ENCODE measurements at regions not wholly inside any gene's neighbourhood (a gene's known extent, or its start where the extent isn't known, plus 50 kb on each side); places are given as distances from the start of the nearest gene placed in this dataset.

DNA sequence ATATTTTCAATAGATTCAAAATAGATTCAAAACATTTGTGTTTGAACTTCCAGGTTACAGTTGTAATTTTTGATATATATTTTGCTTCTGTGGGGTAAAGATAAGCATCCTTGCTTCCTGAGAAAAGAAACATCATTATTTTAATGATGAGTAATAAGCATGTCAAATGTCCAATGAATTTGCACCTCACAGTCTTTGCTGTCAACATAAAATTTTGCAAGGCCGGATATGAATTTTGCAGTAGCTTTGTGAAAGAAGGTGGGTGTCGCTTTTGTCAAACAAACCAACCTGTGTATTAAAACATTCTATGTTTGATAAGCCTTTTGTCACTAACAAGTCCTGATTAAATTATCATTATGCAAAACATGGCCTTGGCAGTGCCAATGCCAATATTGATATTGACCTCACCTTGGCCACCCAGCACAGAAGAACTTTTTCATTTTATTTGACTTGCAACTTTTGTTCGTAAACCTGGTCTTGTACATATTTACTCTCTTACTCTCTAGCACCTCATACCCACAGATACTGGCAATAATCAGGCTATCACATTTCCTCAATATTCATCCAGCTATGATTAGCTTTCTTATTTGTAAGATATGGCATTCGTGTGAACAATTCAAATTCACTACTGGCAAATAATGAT lies 645.0 kb upstream of the KLF4 start:
- H3K36me3 ChIP-seq: no peaks in the 10 kb centered on the region
- no peaks in the 10 kb centered on the region for H3K9me3 ChIP-seq
- H3K4me3 ChIP-seq: no peak overlapping the region
- H3K27me3 ChIP-seq: no peaks in the 10 kb centered on the region
- H3K9ac ChIP-seq (ENCODE audit: low read depth in 2 of 2, low read length in 2 of 2): no peak overlapping the region
- no peaks in the 10 kb centered on the region for H3K4me1 ChIP-seq
- no peak for TF ChIP-seq CTCF (IDR thresholded peaks at IDR 0.05)
- intact Hi-C loops (cut with DNase I): no loop called here
- DNase-seq: no peak
- H3K27ac ChIP-seq: no peak overlapping the region

DNA sequence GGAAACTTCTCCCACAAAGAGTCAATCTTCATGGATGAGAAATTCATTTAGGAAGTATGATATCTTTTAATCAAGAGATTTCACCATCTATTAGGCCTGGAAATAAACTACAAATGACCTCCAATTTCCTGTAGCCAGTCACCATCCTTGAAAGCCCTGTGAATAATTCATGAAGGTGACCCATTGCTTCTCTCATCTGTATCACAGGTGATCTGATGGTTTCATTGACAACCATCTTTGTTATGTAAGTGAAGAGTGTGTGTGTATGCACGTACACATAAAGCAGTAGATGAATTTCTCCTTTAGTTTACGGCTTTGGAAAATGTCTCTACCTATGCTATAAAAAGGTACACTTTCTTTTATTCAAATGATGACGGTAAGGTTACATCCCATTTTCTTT lies 644.1 kb upstream of the KLF4 start:
- no peak for TF ChIP-seq CTCF (IDR thresholded peaks at IDR 0.05)

DNA sequence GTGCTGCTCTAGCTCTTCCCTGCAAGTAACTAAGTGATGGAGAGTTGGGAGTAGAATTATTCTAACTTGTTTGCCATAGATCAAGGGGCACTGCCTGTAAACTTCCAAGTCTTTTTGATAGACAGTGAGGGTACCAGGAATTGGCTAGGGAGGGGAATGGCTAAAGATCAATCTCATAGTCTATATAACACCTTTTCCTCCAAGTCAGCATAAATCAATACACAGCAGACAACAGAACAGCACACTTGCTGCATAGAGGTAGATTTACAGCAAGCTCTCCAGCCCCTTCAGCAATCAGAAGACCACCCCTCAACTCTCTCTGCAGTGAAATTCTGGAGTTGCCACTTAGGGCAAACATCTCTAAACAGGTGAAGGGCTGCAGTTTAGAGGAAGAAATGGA lies 643.5 kb upstream of the KLF4 start:
- Histone ChIP-seq H3K27me3 (no peaks in the 10 kb centered on the region), H3K4me3 (no peak overlapping the region), H3K9ac (ENCODE audit: low read depth in 2 of 2, low read length in 2 of 2) (no peak overlapping the region), H3K27ac (no peak overlapping the region), H3K4me1 (no peaks in the 10 kb centered on the region), H3K36me3 (no peaks in the 10 kb centered on the region), H3K9me3 (no peaks in the 10 kb centered on the region)
- TF ChIP-seq CTCF (IDR thresholded peaks at IDR 0.05): no peak
- intact Hi-C loops (cut with DNase I): no loop called here
- no peak for DNase-seq

More for the DNA sequence above, 644.1 kb upstream of the KLF4 start:
- Histone ChIP-seq H3K9ac (ENCODE audit: low read depth in 2 of 2, low read length in 2 of 2) (no peak overlapping the region), H3K9me3 (no peaks in the 10 kb centered on the region), H3K27ac (no peak overlapping the region), H3K36me3 (no peaks in the 10 kb centered on the region), H3K4me3 (no peak overlapping the region), H3K27me3 (no peaks in the 10 kb centered on the region), H3K4me1 (no peaks in the 10 kb centered on the region)
- intact Hi-C loops (cut with DNase I): no loop called here
- DNase-seq: no peak

GRCh38 chr9:108130905-108131304 lies 641.3 kb upstream of the KLF4 start:
- intact Hi-C loops (cut with DNase I): no loop called here
- TF ChIP-seq CTCF (IDR thresholded peaks at IDR 0.05): no peak
- Histone ChIP-seq H3K27ac (no peak overlapping the region), H3K36me3 (no peaks in the 10 kb centered on the region), H3K9ac (ENCODE audit: low read depth in 2 of 2, low read length in 2 of 2) (no peak overlapping the region), H3K9me3 (no peaks in the 10 kb centered on the region), H3K4me1 (no peaks in the 10 kb centered on the region), H3K27me3 (no peaks in the 10 kb centered on the region), H3K4me3 (no peak overlapping the region)
- no peak for DNase-seq

DNA sequence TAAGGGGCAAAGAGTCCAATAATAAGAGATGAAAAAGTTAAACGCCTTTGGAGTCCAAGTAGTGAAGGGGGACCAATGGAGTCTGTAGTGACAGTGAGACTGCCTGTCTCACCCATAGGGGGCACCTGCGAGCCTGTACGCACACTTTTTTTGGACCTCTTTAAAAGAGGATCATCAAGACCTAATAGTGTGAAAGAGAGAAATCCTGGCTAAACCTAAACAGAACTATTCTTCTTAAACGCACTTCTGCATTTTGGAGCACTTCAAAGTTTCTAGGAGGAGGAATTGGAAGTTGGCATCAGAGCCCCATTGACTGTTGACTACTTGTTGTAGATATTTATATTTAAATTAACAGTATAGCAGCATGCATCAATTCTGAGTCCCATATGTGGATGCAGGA lies 636.1 kb upstream of the KLF4 start:
- H3K4me3 ChIP-seq: no peak overlapping the region
- H3K9ac ChIP-seq (ENCODE audit: low read depth in 2 of 2, low read length in 2 of 2): no peak overlapping the region
- H3K27ac ChIP-seq: no peak overlapping the region
- no peaks in the 10 kb centered on the region for H3K4me1 ChIP-seq
- peak; percentile 12 for TF ChIP-seq CTCF (IDR thresholded peaks at IDR 0.05)
- no peaks in the 10 kb centered on the region for H3K9me3 ChIP-seq
- H3K27me3 ChIP-seq: no peaks in the 10 kb centered on the region
- DNase-seq: no peak
- no peaks in the 10 kb centered on the region for H3K36me3 ChIP-seq
- intact Hi-C loops (cut with DNase I): no loop called here
